CD4-positive, alpha-beta memory T cell (primary cell): ENCODE measurements at regions not wholly inside any gene's neighbourhood (a gene's known extent, or its start where the extent isn't known, plus 50 kb on each side); places are given as distances from the start of the nearest gene placed in this dataset.

Experiments used
- CTCF ChIA-PET: fragments of 350-600 bp; sonication (Branson Sonifier 250); formaldehyde crosslinking; loops from one replicate; lab custom pipeline; 2021; ENCODE audit warnings: inconsistent platforms; ENCODE audit not compliant: partially characterized antibody; lab: Charles Lee
- POLR2A ChIA-PET: fragments of 350-600 bp; sonication (Branson Sonifier 250); formaldehyde crosslinking; loops from one replicate; lab custom pipeline; 2021; ENCODE audit not compliant: partially characterized antibody; lab: Charles Lee
- DNase-seq, 5 donors: peaks; one replicate each; pipeline versions ENCODE4 v3.0.0 to v3.0.0-alpha.2; 2020 to 2022; ENCODE audit warnings: mixed read lengths in 1 of 5
- H3K27ac ChIP-seq: one replicate; pipeline ENCODE4 v1.7.0; 2013; ENCODE audit warnings: low read depth, low read length
- H3K27me3 ChIP-seq: 2 replicates; pipeline ENCODE4 v1.7.0; 2013; ENCODE audit warnings: mild to moderate bottlenecking, low read length, moderate library complexity; ENCODE audit not compliant: insufficient read depth
- H3K36me3 ChIP-seq: 2 replicates; pipeline ENCODE4 v1.7.0; 2013; ENCODE audit warnings: mild to moderate bottlenecking, low read length, moderate library complexity; ENCODE audit not compliant: insufficient read depth
- H3K4me1 ChIP-seq: 2 replicates; pipeline ENCODE4 v1.7.0; 2013; ENCODE audit warnings: mild to moderate bottlenecking, low read length, moderate library complexity; ENCODE audit not compliant: insufficient read depth
- H3K4me3 ChIP-seq, 2 donors: one replicate each; pipeline ENCODE4 v1.7.0; 2013; ENCODE audit warnings: low read length in 2 of 2, mild to moderate bottlenecking in 1 of 2
- H3K9me3 ChIP-seq, 2 donors: one replicate each; pipeline ENCODE4 v1.7.0; 2013; ENCODE audit warnings: low read length in 2 of 2, control low read depth in 1 of 2; ENCODE audit not compliant: control insufficient read depth in 1 of 2
- H3K27ac Mint-ChIP-seq, 7 donors: one replicate each; pipeline ENCODE4 v1.8.0; 2020 to 2021; ENCODE audit warnings: mixed read lengths in 7 of 7, mild to moderate bottlenecking in 6 of 7, inconsistent platforms in 3 of 7, moderate library complexity in 3 of 7
- H3K27me3 Mint-ChIP-seq, 2 donors: one replicate each; pipeline ENCODE4 v1.8.0; 2020 to 2021; ENCODE audit warnings: mixed read lengths in 2 of 2
- H3K36me3 Mint-ChIP-seq, 2 donors: one replicate each; pipeline ENCODE4 v1.8.0; 2020 to 2021; ENCODE audit warnings: mixed read lengths in 2 of 2, inconsistent platforms in 1 of 2, mild to moderate bottlenecking in 1 of 2
- H3K4me1 Mint-ChIP-seq, 4 donors: one replicate each; pipeline ENCODE4 v1.8.0; 2020 to 2021; ENCODE audit warnings: mixed read lengths in 4 of 4, mild to moderate bottlenecking in 1 of 4
- H3K4me3 Mint-ChIP-seq, 8 donors: one replicate each; pipeline ENCODE4 v1.8.0; 2020 to 2021; ENCODE audit warnings: mixed read lengths in 8 of 8, mild to moderate bottlenecking in 7 of 8, moderate library complexity in 6 of 8, inconsistent platforms in 3 of 8
- H3K9me3 Mint-ChIP-seq, 8 donors: one replicate each; pipeline ENCODE4 v1.8.0; 2020 to 2021; ENCODE audit warnings: mixed read lengths in 8 of 8, mild to moderate bottlenecking in 5 of 8, inconsistent platforms in 3 of 8, moderate library complexity in 1 of 8
- intact Hi-C: fragments of 100-400 bp; cut with micrococcal nuclease; formaldehyde crosslinking; loops from one replicate; pipeline ENCODE4 v1.15.1; 2023

- Histone ChIP-seq H3K36me3 (no peaks in the 10 kb centered on the region), H3K27ac (no peak overlapping the region), H3K4me1 (no peaks in the 10 kb centered on the region), H3K27me3 (no peaks in the 10 kb centered on the region), H3K9me3 (peaks cover 0 to 16% of the 10 kb centered on the region in 2 donors), H3K4me3 (no peak overlapping the region)
- ChIA-PET POLR2A (no interaction called here), CTCF (no interaction called here)
- Mint-ChIP-seq H3K9me3 (peaks cover 3 to 39% (median 31%) of the 10 kb centered on the region in 8 donors), H3K27ac (no peak overlapping the region), H3K4me3 (no peak overlapping the region), H3K36me3 (peaks cover 0 to 2% of the 10 kb centered on the region in 2 donors), H3K27me3 (peaks cover 5 to 8% of the 10 kb centered on the region in 2 donors), H3K4me1 (no peaks in the 10 kb centered on the region)
- DNase-seq = no peak
- intact Hi-C loops = no loop called here
These were observed 79.5 kb upstream of the C14orf180 start for GRCh38 chr14:104499784-104500760.

DNA sequence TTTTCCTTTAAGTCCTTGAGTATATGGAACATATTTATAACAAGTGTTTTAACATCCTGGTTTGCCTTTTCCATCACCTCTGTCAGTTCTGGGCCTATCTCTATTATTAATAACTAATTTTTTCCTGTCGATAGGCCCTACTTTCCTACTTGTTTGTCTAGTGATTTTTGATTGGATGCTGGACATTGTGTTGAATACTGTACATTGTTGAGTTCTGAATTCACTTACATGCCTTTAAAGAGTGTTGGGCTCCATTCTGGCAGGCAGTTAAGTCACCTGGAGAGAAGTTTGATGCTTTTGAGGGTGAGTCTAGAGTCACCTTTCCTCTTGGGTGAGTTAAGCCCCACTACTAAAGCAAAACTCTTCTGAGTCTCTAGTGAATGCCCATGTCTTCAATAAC lies 77.5 kb upstream of the C14orf180 start:
- H3K27me3 ChIP-seq = no peaks in the 10 kb centered on the region
- intact Hi-C loops = no loop called here
- Mint-ChIP-seq H3K4me3 (no peak overlapping the region), H3K36me3 (peaks cover 0 to 2% of the 10 kb centered on the region in 2 donors), H3K4me1 (no peaks in the 10 kb centered on the region), H3K27ac (no peak overlapping the region), H3K27me3 (peaks cover 5 to 9% of the 10 kb centered on the region in 2 donors), H3K9me3 (peaks cover 3 to 26% (median 22%) of the 10 kb centered on the region in 8 donors)
- H3K27ac ChIP-seq = no peak overlapping the region
- no peaks in the 10 kb centered on the region for H3K36me3 ChIP-seq
- H3K4me3 ChIP-seq = no peak overlapping the region
- POLR2A ChIA-PET = no interaction called here
- DNase-seq = no peak
- no peaks in the 10 kb centered on the region for H3K4me1 ChIP-seq
- CTCF ChIA-PET = no interaction called here
- peaks cover 0 to 10% of the 10 kb centered on the region in 2 donors for H3K9me3 ChIP-seq

DNA sequence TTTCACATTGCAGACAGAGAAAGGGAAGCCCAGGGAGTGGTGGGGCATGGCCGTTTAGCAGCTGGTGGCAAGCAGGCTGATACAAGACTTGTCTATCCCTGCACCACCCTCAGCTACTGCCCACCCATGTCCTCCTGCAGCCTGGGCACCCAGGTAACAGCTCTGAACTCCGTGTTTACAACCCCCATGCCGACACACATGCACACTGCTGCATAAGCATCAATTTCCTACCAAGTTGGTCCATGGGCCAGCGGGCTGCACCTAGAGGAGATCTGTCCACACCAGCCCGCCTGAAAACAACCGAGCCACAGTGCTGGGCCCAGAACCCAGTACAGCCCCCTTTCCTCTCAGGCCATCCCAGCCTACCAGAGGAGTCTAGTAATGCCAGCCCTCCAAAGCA lies 75.9 kb upstream of the C14orf180 start:
- intact Hi-C loops = no loop called here
- peaks cover 3 to 24% (median 22%) of the 10 kb centered on the region in 8 donors for H3K9me3 Mint-ChIP-seq
- Histone ChIP-seq H3K4me3 (no peak overlapping the region), H3K27ac (no peak overlapping the region), H3K4me1 (no peaks in the 10 kb centered on the region), H3K27me3 (no peaks in the 10 kb centered on the region), H3K9me3 (peaks cover 0 to 10% of the 10 kb centered on the region in 2 donors), H3K36me3 (no peaks in the 10 kb centered on the region)
- peaks cover 3 to 9% of the 10 kb centered on the region in 2 donors for H3K27me3 Mint-ChIP-seq
- peaks cover 0 to 2% of the 10 kb centered on the region in 2 donors for H3K36me3 Mint-ChIP-seq
- POLR2A ChIA-PET = no interaction called here
- no peak for DNase-seq
- no peak overlapping the region for H3K4me3 Mint-ChIP-seq
- CTCF ChIA-PET = no interaction called here
- H3K27ac Mint-ChIP-seq = no peak overlapping the region
- no peaks in the 10 kb centered on the region for H3K4me1 Mint-ChIP-seq

- intact Hi-C loops = no loop called here
These were observed 75.3 kb upstream of the C14orf180 start for GRCh38 chr14:104504172-104504735.

DNA sequence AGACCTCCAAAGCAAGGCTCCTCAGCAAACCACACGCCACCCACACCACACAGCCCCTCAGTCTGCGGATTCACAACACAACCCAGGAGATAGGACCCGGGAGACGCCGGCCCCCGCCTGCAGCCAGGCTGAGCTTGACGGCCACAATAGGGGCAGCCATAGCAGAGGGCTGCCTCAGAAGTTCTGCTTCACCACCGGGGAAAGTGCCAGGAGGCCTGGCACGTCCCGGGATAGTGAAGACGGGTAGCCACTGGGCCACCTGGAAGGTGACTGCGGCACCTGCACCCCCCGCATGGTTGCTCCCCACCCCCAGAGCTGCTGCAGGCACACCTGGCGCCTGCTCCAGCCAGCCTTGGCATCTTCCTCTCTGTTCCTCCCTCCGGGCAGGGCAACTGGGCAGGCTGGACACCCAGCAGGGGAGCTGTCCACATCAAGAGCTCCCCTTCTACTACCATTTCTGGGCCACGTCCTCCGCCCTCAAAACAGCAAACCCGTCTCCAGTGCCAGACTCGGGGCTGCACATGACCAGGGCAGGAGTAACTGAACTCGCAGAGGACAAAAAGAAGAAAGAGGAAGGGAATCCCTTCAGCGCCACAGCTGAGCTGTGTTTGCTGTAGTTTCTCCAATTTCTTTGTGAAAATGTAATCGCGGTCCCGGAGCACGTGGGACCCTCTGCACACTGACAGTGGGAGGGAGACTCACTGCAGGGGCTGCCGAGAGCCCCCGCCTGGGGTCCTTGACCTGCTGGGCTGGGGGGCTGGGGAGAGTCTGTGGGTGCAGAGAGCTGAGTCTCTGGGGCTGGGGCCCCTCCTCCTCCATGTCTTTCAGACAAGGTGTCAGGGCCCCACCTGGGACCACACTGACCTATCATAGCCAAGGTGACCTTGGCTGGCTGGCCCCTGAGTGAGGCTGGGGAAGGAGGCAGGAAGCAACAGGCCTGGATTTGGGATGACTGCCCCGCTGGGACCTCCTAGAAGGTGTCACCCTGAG lies 74.2 kb upstream of the C14orf180 start:
- H3K4me1 Mint-ChIP-seq = no peaks in the 10 kb centered on the region

More at GRCh38 chr14:104504172-104504735, 75.3 kb upstream of the C14orf180 start:
- peaks cover 3 to 14% of the 10 kb centered on the region in 2 donors for H3K27me3 Mint-ChIP-seq
- no peaks in the 10 kb centered on the region for H3K4me1 Mint-ChIP-seq
- peaks cover 0 to 2% of the 10 kb centered on the region in 2 donors for H3K36me3 Mint-ChIP-seq
- H3K27ac Mint-ChIP-seq = no peak overlapping the region
- Histone ChIP-seq H3K9me3 (peaks cover 0 to 10% of the 10 kb centered on the region in 2 donors), H3K4me1 (no peaks in the 10 kb centered on the region), H3K36me3 (no peaks in the 10 kb centered on the region), H3K27me3 (no peaks in the 10 kb centered on the region), H3K4me3 (no peak overlapping the region), H3K27ac (no peak overlapping the region)
- no peak overlapping the region for H3K4me3 Mint-ChIP-seq
- ChIA-PET CTCF (no interaction called here), POLR2A (no interaction called here)
- no peak for DNase-seq
- H3K9me3 Mint-ChIP-seq = peaks cover 3 to 24% (median 22%) of the 10 kb centered on the region in 8 donors

GRCh38 chr14:104506461-104507253 lies 72.9 kb upstream of the C14orf180 start:
- intact Hi-C loops = no loop called here
- H3K9me3 ChIP-seq = peaks cover 0 to 10% of the 10 kb centered on the region in 2 donors
- POLR2A ChIA-PET = no interaction called here
- Mint-ChIP-seq H3K4me3 (no peak overlapping the region), H3K9me3 (peaks cover 3 to 19% (median 15%) of the 10 kb centered on the region in 8 donors), H3K36me3 (peaks cover 0 to 2% of the 10 kb centered on the region in 2 donors), H3K27me3 (peaks cover 3 to 14% of the 10 kb centered on the region in 2 donors), H3K27ac (no peak overlapping the region), H3K4me1 (no peaks in the 10 kb centered on the region)
- no peak overlapping the region for H3K4me3 ChIP-seq
- H3K27me3 ChIP-seq = no peaks in the 10 kb centered on the region
- no peak overlapping the region for H3K27ac ChIP-seq
- H3K4me1 ChIP-seq = no peaks in the 10 kb centered on the region
- no peaks in the 10 kb centered on the region for H3K36me3 ChIP-seq
- CTCF ChIA-PET = no interaction called here
- no peak for DNase-seq

More for the DNA sequence above, 74.2 kb upstream of the C14orf180 start:
- H3K36me3 ChIP-seq = no peaks in the 10 kb centered on the region
- peaks cover 3 to 24% (median 22%) of the 10 kb centered on the region in 8 donors for H3K9me3 Mint-ChIP-seq
- intact Hi-C loops = no loop called here
- H3K27me3 Mint-ChIP-seq = peaks cover 3 to 14% of the 10 kb centered on the region in 2 donors
- no peak overlapping the region for H3K27ac ChIP-seq
- POLR2A ChIA-PET = no interaction called here
- peaks cover 0 to 2% of the 10 kb centered on the region in 2 donors for H3K36me3 Mint-ChIP-seq
- no peak for DNase-seq
- H3K4me1 ChIP-seq = no peaks in the 10 kb centered on the region
- CTCF ChIA-PET = no interaction called here
- no peak overlapping the region for H3K4me3 Mint-ChIP-seq
- no peaks in the 10 kb centered on the region for H3K27me3 ChIP-seq
- H3K27ac Mint-ChIP-seq = no peak overlapping the region
- no peak overlapping the region for H3K4me3 ChIP-seq
- H3K9me3 ChIP-seq = peaks cover 0 to 10% of the 10 kb centered on the region in 2 donors
